ENCODE measurements at regions not wholly inside any gene's neighbourhood (a gene's known extent, or its start where the extent isn't known, plus 50 kb on each side); places are given as distances from the start of the nearest gene placed in this dataset.

DNA sequence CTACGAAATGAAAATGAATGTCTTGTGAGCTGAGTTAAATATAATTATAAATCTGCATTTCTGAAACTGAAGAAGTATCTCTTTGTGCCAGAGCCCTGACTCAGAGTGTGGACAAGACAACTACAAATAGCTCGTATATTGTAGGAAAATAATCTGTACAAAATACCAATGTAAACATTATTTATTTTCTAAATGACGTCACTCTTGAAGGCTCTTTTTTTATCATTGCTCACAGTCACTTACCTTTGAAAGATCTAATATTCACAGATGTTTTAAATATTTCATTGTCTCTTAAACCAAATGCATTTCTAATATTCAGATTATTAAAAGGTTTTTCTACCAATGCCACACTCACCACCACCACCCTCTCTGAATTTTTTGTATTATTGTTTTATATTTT lies 226.1 kb downstream of the SLCO4C1 start:
- no peaks in the 10 kb centered on the region for H3K23me2 ChIP-seq (ENCODE audit: insufficient read length, low read depth, low read length, poor library complexity, severe bottlenecking)
- Mint-ChIP-seq H3K27me3 (ENCODE audit: low read depth) (no peaks in the 10 kb centered on the region), H3K4me3 (no peak overlapping the region), H3K4me1 (no peaks in the 10 kb centered on the region), H3K36me3 (ENCODE audit: insufficient read depth in 1 of 3, low read depth in 3 of 3) (no peaks in the 10 kb centered on the region), H3K9me3 (no peaks in the 10 kb centered on the region), H3K27ac (no peak overlapping the region)
- no peak overlapping the region for H3K23ac ChIP-seq (ENCODE audit: insufficient read length, low read depth, low read length)
- no peak overlapping the region for H2BK15ac ChIP-seq (ENCODE audit: low read depth, low read length)
- H4K5ac ChIP-seq (ENCODE audit: insufficient read length, low read depth, low read length), result no peak overlapping the region
- no peak overlapping the region for H3K14ac ChIP-seq (ENCODE audit: insufficient read depth, low read length)
- no peak overlapping the region for H2BK5ac ChIP-seq (ENCODE audit: insufficient read length, low read length)
- DNase-seq, result no peak
- no peak overlapping the region for H3K56ac ChIP-seq (ENCODE audit: insufficient read length, low read depth, low read length)
- H2BK12ac ChIP-seq (ENCODE audit: insufficient read length, low read depth, low read length), result no peak overlapping the region
- H3K9ac ChIP-seq (ENCODE audit: extremely low read depth, insufficient read length, low read length), result no peak overlapping the region
- WGBS (ENCODE audit: extremely low coverage, insufficient read length, low lambda C conversion rate), result no CpG with 5 or more reads among the region's 3 CpGs
- no peak overlapping the region for H3K4me2 ChIP-seq (ENCODE audit: insufficient read depth, insufficient read length, low read length)
- H2BK20ac ChIP-seq (ENCODE audit: low read depth, low read length, poor library complexity, severe bottlenecking), result no peak overlapping the region
- H2AK5ac ChIP-seq (ENCODE audit: insufficient read length, low read length), result no peak overlapping the region
- H3K27ac ChIP-seq (ENCODE audit: insufficient read length, low read depth, low read length), result no peak overlapping the region
- no peak overlapping the region for H2AFZ ChIP-seq (ENCODE audit: low read length)
- no peak overlapping the region for H3T11ph ChIP-seq (ENCODE audit: low read length)
- H3K4ac ChIP-seq (ENCODE audit: low read depth, low read length), result no peak overlapping the region
- H3K9me3 ChIP-seq (ENCODE audit: control insufficient read depth, low read depth, low read length), result no peaks in the 10 kb centered on the region
- H3K79me2 ChIP-seq (ENCODE audit: insufficient read depth, low read length), result no peaks in the 10 kb centered on the region
- TF ChIP-seq, protein P1, sequence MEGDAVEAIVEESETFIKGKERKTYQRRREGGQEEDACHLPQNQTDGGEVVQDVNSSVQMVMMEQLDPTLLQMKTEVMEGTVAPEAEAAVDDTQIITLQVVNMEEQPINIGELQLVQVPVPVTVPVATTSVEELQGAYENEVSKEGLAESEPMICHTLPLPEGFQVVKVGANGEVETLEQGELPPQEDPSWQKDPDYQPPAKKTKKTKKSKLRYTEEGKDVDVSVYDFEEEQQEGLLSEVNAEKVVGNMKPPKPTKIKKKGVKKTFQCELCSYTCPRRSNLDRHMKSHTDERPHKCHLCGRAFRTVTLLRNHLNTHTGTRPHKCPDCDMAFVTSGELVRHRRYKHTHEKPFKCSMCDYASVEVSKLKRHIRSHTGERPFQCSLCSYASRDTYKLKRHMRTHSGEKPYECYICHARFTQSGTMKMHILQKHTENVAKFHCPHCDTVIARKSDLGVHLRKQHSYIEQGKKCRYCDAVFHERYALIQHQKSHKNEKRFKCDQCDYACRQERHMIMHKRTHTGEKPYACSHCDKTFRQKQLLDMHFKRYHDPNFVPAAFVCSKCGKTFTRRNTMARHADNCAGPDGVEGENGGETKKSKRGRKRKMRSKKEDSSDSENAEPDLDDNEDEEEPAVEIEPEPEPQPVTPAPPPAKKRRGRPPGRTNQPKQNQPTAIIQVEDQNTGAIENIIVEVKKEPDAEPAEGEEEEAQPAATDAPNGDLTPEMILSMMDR (conservative IDR thresholded peaks at IDR 0.05), result no peak
- no peak overlapping the region for H3K18ac ChIP-seq (ENCODE audit: insufficient read length, low read depth, low read length)
- no peaks in the 10 kb centered on the region for H4K20me1 ChIP-seq (ENCODE audit: control insufficient read depth, insufficient read depth, insufficient read length)
- H4K8ac ChIP-seq (replicated peaks; ENCODE audit: insufficient read length, low read depth, low read length), result no peak overlapping the region
- no peaks in the 10 kb centered on the region for H3K4me1 ChIP-seq (ENCODE audit: insufficient read depth, low read length)
- no peak overlapping the region for H2BK120ac ChIP-seq (ENCODE audit: low read depth, low read length, poor library complexity, severe bottlenecking)
- H4K91ac ChIP-seq (ENCODE audit: insufficient read length, low read depth, low read length), result no peak overlapping the region
- H3K27me3 ChIP-seq (ENCODE audit: insufficient read depth, low read length), result no peaks in the 10 kb centered on the region
- no peaks in the 10 kb centered on the region for H3K79me1 ChIP-seq (ENCODE audit: insufficient read depth, low read depth, low read length, poor library complexity, severe bottlenecking)

All from H9 (cell line).